Hepatocyte (in vitro differentiated cells): ENCODE measurements at regions not wholly inside any gene's neighbourhood (a gene's known extent, or its start where the extent isn't known, plus 50 kb on each side); places are given as distances from the start of the nearest gene placed in this dataset.

Source experiments
- DNase-seq: peaks from one replicate; pipeline ENCODE4 v3.0.0-alpha.2; 2016; ENCODE audit warnings: low spot score
- H2AFZ ChIP-seq: fragments of 200-600 bp; sonication (generic); 2 replicates; pipeline ENCODE4 v1.6.0; 2016; ENCODE audit warnings: antibody characterized with exemption, mild to moderate bottlenecking
- H3K27ac ChIP-seq: fragments of 200-600 bp; sonication (generic); 2 replicates; pipeline ENCODE4 v1.5.1; 2016; ENCODE audit warnings: mild to moderate bottlenecking
- H3K27me3 ChIP-seq: fragments of 200-600 bp; sonication (generic); 2 replicates; pipeline ENCODE4 v1.6.1; 2016
- H3K36me3 ChIP-seq: fragments of 200-600 bp; sonication (generic); replicated peaks from 2 replicates; pipeline ENCODE4 v1.5.1; 2016; ENCODE audit warnings: low read depth; ENCODE audit not compliant: insufficient read depth
- H3K4me1 ChIP-seq: fragments of 200-600 bp; sonication (generic); 2 replicates; pipeline ENCODE4 v1.5.1; 2016; ENCODE audit warnings: mild to moderate bottlenecking, moderate library complexity; ENCODE audit not compliant: insufficient read depth
- H3K4me2 ChIP-seq: fragments of 200-600 bp; sonication (generic); 2 replicates; pipeline ENCODE4 v1.6.0; 2016
- H3K4me3 ChIP-seq: fragments of 200-600 bp; sonication (generic); 2 replicates; pipeline ENCODE4 v1.5.1; 2016; ENCODE audit warnings: mild to moderate bottlenecking
- H3K79me2 ChIP-seq: fragments of 200-600 bp; sonication (generic); 2 replicates; pipeline ENCODE4 v1.6.0; 2017; ENCODE audit warnings: mild to moderate bottlenecking
- H3K9me2 ChIP-seq: fragments of 200-600 bp; sonication (generic); replicated peaks from 2 replicates; pipeline ENCODE4 v1.6.0; 2017; ENCODE audit warnings: mild to moderate bottlenecking; ENCODE audit not compliant: insufficient read depth
- H3K9me3 ChIP-seq: fragments of 200-600 bp; sonication (generic); 2 replicates; pipeline ENCODE4 v1.5.1; 2016; ENCODE audit warnings: low read depth, mild to moderate bottlenecking
- H4K20me1 ChIP-seq: fragments of 200-600 bp; sonication (generic); 2 replicates; pipeline ENCODE4 v1.6.0; 2016; ENCODE audit warnings: mild to moderate bottlenecking; ENCODE audit not compliant: insufficient read depth, poor library complexity, severe bottlenecking
- EZH2 ChIP-seq: fragments of 200-600 bp; sonication (generic); IDR thresholded peaks from 2 replicates; pipeline ENCODE4 v1.6.1; 2016; ENCODE audit warnings: antibody characterized with exemption, mild to moderate bottlenecking, borderline replicate concordance
- EZH2phosphoT487 ChIP-seq: fragments of 200-600 bp; sonication (generic); IDR thresholded peaks from one replicate; pipeline ENCODE4 v1.6.1; 2018; ENCODE audit warnings: antibody characterized with exemption, mild to moderate bottlenecking, low read depth, moderate library complexity; ENCODE audit not compliant: unreplicated experiment, severe bottlenecking
- WGBS: methylation state at CpG from one replicate; pipeline ENCODE4 v1.1.6; 2016; ENCODE audit warnings: low lambda C conversion rate; ENCODE audit errors: missing lambda C conversion rate; 5-methylcytosine and 5-hydroxymethylcytosine counted together
- TF ChIP-seq, protein P1 (sequence below): fragments of 200-600 bp; sonication (generic); IDR thresholded peaks from 2 replicates; pipeline ENCODE4 v1.5.1; 2016; ENCODE audit warnings: antibody characterized with exemption, mild to moderate bottlenecking; ENCODE audit not compliant: poor library complexity

- Histone ChIP-seq H3K4me2 (no peak overlapping the region), H3K4me3 (no peak overlapping the region), H3K9me2 (no peaks in the 10 kb centered on the region), H3K36me3 (no peaks in the 10 kb centered on the region), H2AFZ (no peak overlapping the region), H3K9me3 (no peaks in the 10 kb centered on the region), H3K27me3 (no peaks in the 10 kb centered on the region), H3K4me1 (no peaks in the 10 kb centered on the region), H3K79me2 (no peaks in the 10 kb centered on the region), H3K27ac (no peak overlapping the region), H4K20me1 (no peaks in the 10 kb centered on the region)
- WGBS, result 92% methylated on average over 6 of the region's 6 CpGs
- TF ChIP-seq EZH2phosphoT487 (no peak), EZH2 (no peak)
- TF ChIP-seq, protein P1, sequence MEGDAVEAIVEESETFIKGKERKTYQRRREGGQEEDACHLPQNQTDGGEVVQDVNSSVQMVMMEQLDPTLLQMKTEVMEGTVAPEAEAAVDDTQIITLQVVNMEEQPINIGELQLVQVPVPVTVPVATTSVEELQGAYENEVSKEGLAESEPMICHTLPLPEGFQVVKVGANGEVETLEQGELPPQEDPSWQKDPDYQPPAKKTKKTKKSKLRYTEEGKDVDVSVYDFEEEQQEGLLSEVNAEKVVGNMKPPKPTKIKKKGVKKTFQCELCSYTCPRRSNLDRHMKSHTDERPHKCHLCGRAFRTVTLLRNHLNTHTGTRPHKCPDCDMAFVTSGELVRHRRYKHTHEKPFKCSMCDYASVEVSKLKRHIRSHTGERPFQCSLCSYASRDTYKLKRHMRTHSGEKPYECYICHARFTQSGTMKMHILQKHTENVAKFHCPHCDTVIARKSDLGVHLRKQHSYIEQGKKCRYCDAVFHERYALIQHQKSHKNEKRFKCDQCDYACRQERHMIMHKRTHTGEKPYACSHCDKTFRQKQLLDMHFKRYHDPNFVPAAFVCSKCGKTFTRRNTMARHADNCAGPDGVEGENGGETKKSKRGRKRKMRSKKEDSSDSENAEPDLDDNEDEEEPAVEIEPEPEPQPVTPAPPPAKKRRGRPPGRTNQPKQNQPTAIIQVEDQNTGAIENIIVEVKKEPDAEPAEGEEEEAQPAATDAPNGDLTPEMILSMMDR, result no peak
- DNase-seq, result no peak
Measured at GRCh38 chr12:127182018-127182417, 1085.0 kb upstream of the TMEM132C start.

DNA sequence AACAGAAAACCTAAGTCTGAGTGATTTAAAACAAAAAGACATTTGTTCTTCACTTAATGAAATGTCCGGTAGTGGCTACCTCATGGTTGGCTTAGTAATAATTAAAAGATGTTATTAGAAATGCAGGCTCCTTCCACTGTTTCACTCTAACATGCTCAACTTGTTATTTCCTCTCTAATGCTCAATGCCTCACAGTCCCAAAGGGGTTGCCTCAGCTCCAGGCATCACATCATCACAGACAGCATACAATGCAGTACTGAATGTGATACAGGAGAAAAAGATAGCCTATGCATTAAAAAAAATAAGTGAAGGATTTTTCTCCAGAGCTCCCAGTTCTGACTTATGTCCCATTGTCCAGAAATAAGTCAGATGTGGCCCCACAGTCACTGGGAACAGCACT lies 1077.0 kb upstream of the TMEM132C start:
- H3K9me3 ChIP-seq, result no peaks in the 10 kb centered on the region
- H3K4me2 ChIP-seq, result no peak overlapping the region
- no peak overlapping the region for H3K27ac ChIP-seq
- no peaks in the 10 kb centered on the region for H3K36me3 ChIP-seq
- TF ChIP-seq, protein P1, result no peak
- TF ChIP-seq EZH2 (no peak), EZH2phosphoT487 (no peak)
- no peaks in the 10 kb centered on the region for H3K27me3 ChIP-seq
- no peak overlapping the region for H3K4me3 ChIP-seq
- H4K20me1 ChIP-seq, result no peaks in the 10 kb centered on the region
- no peaks in the 10 kb centered on the region for H3K4me1 ChIP-seq
- WGBS, result 94% methylated on average over 1 of the region's 1 CpG
- H2AFZ ChIP-seq, result no peak overlapping the region
- peaks cover 3% of the 10 kb centered on the region for H3K9me2 ChIP-seq
- H3K79me2 ChIP-seq, result no peaks in the 10 kb centered on the region
- no peak for DNase-seq

- no peaks in the 10 kb centered on the region for H3K27me3 ChIP-seq
- H3K9me2 ChIP-seq, result peaks cover 3% of the 10 kb centered on the region
- no peaks in the 10 kb centered on the region for H3K4me1 ChIP-seq
- H3K27ac ChIP-seq, result no peak overlapping the region
- no peaks in the 10 kb centered on the region for H4K20me1 ChIP-seq
- 86% methylated on average over 2 of the region's 2 CpGs for WGBS
- no peaks in the 10 kb centered on the region for H3K9me3 ChIP-seq
- no peak overlapping the region for H2AFZ ChIP-seq
- no peaks in the 10 kb centered on the region for H3K36me3 ChIP-seq
- no peak overlapping the region for H3K4me2 ChIP-seq
- no peak overlapping the region for H3K4me3 ChIP-seq
- DNase-seq, result no peak
- TF ChIP-seq EZH2phosphoT487 (no peak), EZH2 (no peak)
- TF ChIP-seq, protein P1, result no peak
- H3K79me2 ChIP-seq, result no peaks in the 10 kb centered on the region
Measured at GRCh38 chr12:127191129-127191528, 1075.8 kb upstream of the TMEM132C start.

GRCh38 chr12:127192391-127192790 lies 1074.6 kb upstream of the TMEM132C start:
- H3K79me2 ChIP-seq, result no peaks in the 10 kb centered on the region
- H3K9me2 ChIP-seq, result peaks cover 3% of the 10 kb centered on the region
- no peaks in the 10 kb centered on the region for H3K27me3 ChIP-seq
- no peak for DNase-seq
- no peak overlapping the region for H3K4me3 ChIP-seq
- 78% methylated on average over 3 of the region's 3 CpGs for WGBS
- no peaks in the 10 kb centered on the region for H4K20me1 ChIP-seq
- no peaks in the 10 kb centered on the region for H3K4me1 ChIP-seq
- TF ChIP-seq EZH2 (no peak), EZH2phosphoT487 (no peak)
- TF ChIP-seq, protein P1, result no peak
- no peak overlapping the region for H2AFZ ChIP-seq
- no peak overlapping the region for H3K27ac ChIP-seq
- no peaks in the 10 kb centered on the region for H3K9me3 ChIP-seq
- H3K36me3 ChIP-seq, result no peaks in the 10 kb centered on the region
- no peak overlapping the region for H3K4me2 ChIP-seq
